ENCODE measurements at regions not wholly inside any gene's neighbourhood (a gene's known extent, or its start where the extent isn't known, plus 50 kb on each side); places are given as distances from the start of the nearest gene placed in this dataset.
"Not testable (repeated sequence)": the region's sequence is repeated elsewhere in the genome, so short reads cannot be mapped to it uniquely, and the experiment has no call there.

DNA sequence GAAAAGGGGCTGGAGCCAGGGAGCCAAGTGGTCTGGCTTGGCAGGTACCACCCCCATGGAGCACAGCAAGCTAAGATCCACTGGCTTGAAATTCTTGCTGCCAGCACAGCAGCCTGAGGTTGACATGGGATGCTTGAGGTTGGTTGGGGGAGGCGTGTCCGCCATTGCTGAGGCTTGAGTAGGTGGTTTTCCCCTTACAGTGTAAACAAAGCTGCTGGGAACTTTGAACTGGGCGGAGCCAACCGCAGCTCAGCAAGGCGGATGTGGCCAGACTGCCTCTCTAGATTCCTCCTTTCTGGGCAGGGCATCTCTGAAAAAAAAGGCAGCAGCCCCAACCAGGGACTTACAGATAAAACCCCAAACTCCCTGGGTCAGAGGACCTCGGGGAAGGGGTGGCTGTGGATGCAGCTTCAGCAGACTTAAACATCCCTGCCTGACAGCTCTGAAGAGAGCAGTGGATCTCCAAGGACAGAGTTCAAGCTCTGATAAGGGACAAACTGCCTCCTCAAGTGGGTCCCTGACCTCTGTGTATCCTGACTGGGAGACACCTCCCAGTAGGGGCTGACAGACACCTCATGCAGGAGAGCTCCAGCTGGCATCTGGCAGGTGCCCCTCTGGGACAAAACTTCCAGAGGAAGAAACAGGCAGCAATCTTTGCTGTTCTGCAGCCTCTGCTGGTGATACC is 77.5 kb upstream of the WDFY3 start:
- TF ChIP-seq CTCF (conservative IDR thresholded peaks at IDR 0.05; ENCODE audit: low read depth, low read length); EZH2 (IDR thresholded peaks at IDR 0.05; ENCODE audit: low read length, unreplicated experiment); EZH2phosphoT487 (IDR thresholded peaks at IDR 0.05; ENCODE audit: borderline replicate concordance, low read length): not testable (repeated sequence)
